Ascending aorta (tissue), 2 donors: ENCODE measurements at regions not wholly inside any gene's neighbourhood (a gene's known extent, or its start where the extent isn't known, plus 50 kb on each side); places are given as distances from the start of the nearest gene placed in this dataset.
A peak's percentile ranks its signal among the peaks of the same experiment; 100 is the strongest.

Experiments used
- DNase-seq, 2 donors: peaks; one replicate each; pipeline ENCODE4 v3.0.0-alpha.2; 2019; ENCODE audit warnings: low spot score in 2 of 2
- H3K27ac ChIP-seq, 2 donors: fragments of 200-600 bp; sonication (generic); one replicate each; pipeline ENCODE4 v1.5.1; 2016 to 2017; ENCODE audit warnings: mild to moderate bottlenecking in 1 of 2
- H3K27me3 ChIP-seq: fragments of 200-600 bp; sonication (generic); one replicate; pipeline ENCODE4 v1.5.1; 2017
- H3K36me3 ChIP-seq, 2 donors: fragments of 200-600 bp; sonication (generic); one replicate each; pipeline ENCODE4 v1.5.1; 2016
- H3K4me1 ChIP-seq, 2 donors: fragments of 200-600 bp; sonication (generic); one replicate each; pipeline ENCODE4 v1.5.1; 2016 to 2017; ENCODE audit warnings: mild to moderate bottlenecking in 1 of 2
- H3K4me3 ChIP-seq, 2 donors: fragments of 200-600 bp; sonication (generic); one replicate each; pipeline ENCODE4 v1.5.1; 2016 to 2017; ENCODE audit warnings: mild to moderate bottlenecking in 1 of 2
- H3K9me3 ChIP-seq, 2 donors: fragments of 200-600 bp; sonication (generic); one replicate each; pipeline ENCODE4 v1.5.1; 2016
- CTCF ChIP-seq, 3 experiments: fragments of 200-600 bp in 2 of 3; fragments of 450-650 bp in 1 of 3; sonication (generic) in 2 of 3; IDR thresholded peaks; one replicate each; pipeline ENCODE4 v1.5.1; 2016 to 2019; ENCODE audit warnings: antibody characterized with exemption in 3 of 3, mild to moderate bottlenecking in 1 of 3, moderate library complexity in 1 of 3
- intact Hi-C: fragments of 100-400 bp; cut with DNase I; formaldehyde crosslinking; loops from one replicate; pipeline ENCODE4 v1.15.1; 2023

GRCh38 chr17:68734931-68735330 is 133.8 kb upstream of the FAM20A start:
- intact Hi-C loops, result no loop called here
- Histone ChIP-seq H3K27me3 (no peaks in the 10 kb centered on the region), H3K36me3 (no peaks in the 10 kb centered on the region), H3K27ac (peak overlapping the region; percentile 5 to 70), H3K4me1 (peaks cover 6 to 18% of the 10 kb centered on the region in 2 donors), H3K9me3 (no peaks in the 10 kb centered on the region), H3K4me3 (no peak overlapping the region)
- DNase-seq, result no peak
- no peak for TF ChIP-seq CTCF (IDR thresholded peaks at IDR 0.05)

- DNase-seq, result no peak
- H3K36me3 ChIP-seq, result no peaks in the 10 kb centered on the region
- intact Hi-C loops, result no loop called here
- H3K4me3 ChIP-seq, result no peak overlapping the region
- no peak for TF ChIP-seq CTCF (IDR thresholded peaks at IDR 0.05)
- no peaks in the 10 kb centered on the region for H3K27me3 ChIP-seq
- H3K27ac ChIP-seq, result peak overlapping the region; percentile 5 to 70
- peaks cover 6 to 18% of the 10 kb centered on the region in 2 donors for H3K4me1 ChIP-seq
- H3K9me3 ChIP-seq, result no peaks in the 10 kb centered on the region
These were observed 133.2 kb upstream of the FAM20A start for GRCh38 chr17:68734187-68734900.

- Histone ChIP-seq H3K4me1 (peaks cover 6 to 18% of the 10 kb centered on the region in 2 donors), H3K36me3 (no peaks in the 10 kb centered on the region), H3K9me3 (no peaks in the 10 kb centered on the region), H3K27me3 (no peaks in the 10 kb centered on the region), H3K27ac (peak overlapping the region; percentile 29 to 70), H3K4me3 (no peak overlapping the region)
- no peak for TF ChIP-seq CTCF (IDR thresholded peaks at IDR 0.05)
- intact Hi-C loops, result no loop called here
- DNase-seq, result no peak
These were observed 132.3 kb upstream of the FAM20A start for GRCh38 chr17:68733241-68734176.

GRCh38 chr17:68732301-68732749 is 131.2 kb upstream of the FAM20A start:
- peak overlapping the region in 1 of 2 donors; percentile 32 for H3K27ac ChIP-seq

GRCh38 chr17:68731465-68731864 is 130.3 kb upstream of the FAM20A start:
- no peak for DNase-seq
- TF ChIP-seq CTCF (IDR thresholded peaks at IDR 0.05), result no peak
- no peaks in the 10 kb centered on the region for H3K27me3 ChIP-seq
- intact Hi-C loops, result no loop called here
- H3K9me3 ChIP-seq, result no peaks in the 10 kb centered on the region
- no peaks in the 10 kb centered on the region for H3K36me3 ChIP-seq
- no peak overlapping the region for H3K4me3 ChIP-seq
- no peak overlapping the region for H3K27ac ChIP-seq
- H3K4me1 ChIP-seq, result peaks cover 6 to 18% of the 10 kb centered on the region in 2 donors

More at GRCh38 chr17:68732301-68732749, 131.2 kb upstream of the FAM20A start:
- Histone ChIP-seq H3K36me3 (no peaks in the 10 kb centered on the region), H3K4me1 (peaks cover 6 to 18% of the 10 kb centered on the region in 2 donors), H3K4me3 (no peak overlapping the region), H3K27me3 (no peaks in the 10 kb centered on the region), H3K9me3 (no peaks in the 10 kb centered on the region)
- TF ChIP-seq CTCF (IDR thresholded peaks at IDR 0.05), result no peak
- intact Hi-C loops, result no loop called here
- no peak for DNase-seq
